Testis (tissue), 2 donors: ENCODE measurements at regions not wholly inside any gene's neighbourhood (a gene's known extent, or its start where the extent isn't known, plus 50 kb on each side); places are given as distances from the start of the nearest gene placed in this dataset.

Source experiments
- POLR2A ChIP-seq: fragments of 450-650 bp; IDR thresholded peaks from one replicate; pipeline ENCODE4 v1.6.1; 2017; ENCODE audit warnings: antibody characterized with exemption, mild to moderate bottlenecking, moderate library complexity
- TF ChIP-seq, protein P1 (sequence below), 3 experiments: fragments of 450-650 bp in 2 of 3; fragments of 200-600 bp in 1 of 3; sonication (generic) in 1 of 3; IDR thresholded peaks; one replicate each; pipeline ENCODE4 v1.5.1; 2016 to 2019; ENCODE audit warnings: antibody characterized with exemption in 3 of 3, mild to moderate bottlenecking in 2 of 3, moderate library complexity in 1 of 3

GRCh38 chr9:99635032-99635431, 186.7 kb upstream of the NR4A3 start:
- TF ChIP-seq, protein P1, sequence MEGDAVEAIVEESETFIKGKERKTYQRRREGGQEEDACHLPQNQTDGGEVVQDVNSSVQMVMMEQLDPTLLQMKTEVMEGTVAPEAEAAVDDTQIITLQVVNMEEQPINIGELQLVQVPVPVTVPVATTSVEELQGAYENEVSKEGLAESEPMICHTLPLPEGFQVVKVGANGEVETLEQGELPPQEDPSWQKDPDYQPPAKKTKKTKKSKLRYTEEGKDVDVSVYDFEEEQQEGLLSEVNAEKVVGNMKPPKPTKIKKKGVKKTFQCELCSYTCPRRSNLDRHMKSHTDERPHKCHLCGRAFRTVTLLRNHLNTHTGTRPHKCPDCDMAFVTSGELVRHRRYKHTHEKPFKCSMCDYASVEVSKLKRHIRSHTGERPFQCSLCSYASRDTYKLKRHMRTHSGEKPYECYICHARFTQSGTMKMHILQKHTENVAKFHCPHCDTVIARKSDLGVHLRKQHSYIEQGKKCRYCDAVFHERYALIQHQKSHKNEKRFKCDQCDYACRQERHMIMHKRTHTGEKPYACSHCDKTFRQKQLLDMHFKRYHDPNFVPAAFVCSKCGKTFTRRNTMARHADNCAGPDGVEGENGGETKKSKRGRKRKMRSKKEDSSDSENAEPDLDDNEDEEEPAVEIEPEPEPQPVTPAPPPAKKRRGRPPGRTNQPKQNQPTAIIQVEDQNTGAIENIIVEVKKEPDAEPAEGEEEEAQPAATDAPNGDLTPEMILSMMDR (IDR thresholded peaks at IDR 0.05): no peak
- TF ChIP-seq POLR2A: no peak
